HCT116 (cell line): ENCODE measurements at regions not wholly inside any gene's neighbourhood (a gene's known extent, or its start where the extent isn't known, plus 50 kb on each side); places are given as distances from the start of the nearest gene placed in this dataset.

Experiments
- ATAC-seq: fragments of 200-7000 bp; cut with Tn5 transposase; 2 replicates; pipeline ENCODE4 v1.9.1; 2020; ENCODE audit warnings: mild to moderate bottlenecking, moderate library complexity
- BruUV-seq: library from RNA; stranded (reverse); fragments of 400-500 nt; replicated peaks from 2 replicates; lab custom pipeline; 2021; lab: Mats Ljungman, UMichigan
- CTCF ChIA-PET: fragments of 300-600 bp; sonication (Branson Sonifier 250); formaldehyde crosslinking; loops from one replicate; lab custom pipeline; 2021; ENCODE audit warnings: antibody characterized with exemption; lab: Charles Lee
- POLR2A ChIA-PET: fragments of 300-600, 350-600 bp; sonication (Branson Sonifier 250); formaldehyde crosslinking; loops from one replicate; lab custom pipeline; 2021; ENCODE audit warnings: antibody characterized with exemption; lab: Charles Lee
- RAD21 ChIA-PET, 2 experiments: fragments of 300-600 bp; sonication (Branson Sonifier 250); formaldehyde crosslinking; loops; one replicate each; lab custom pipeline; 2023; ENCODE audit warnings: low total read pairs in 2 of 2; ENCODE audit not compliant: uncharacterized antibody in 2 of 2, unreplicated experiment in 2 of 2, low non-redundant PET in 1 of 2; lab: Charles Lee
- DNase-seq: peaks from one replicate; pipeline ENCODE4 v3.0.0-alpha.2; 2010; ENCODE audit warnings: low read depth, low spot score
- H2AFZ ChIP-seq: fragments of 200-600 bp; shearing (Covaris generic), sonication (generic); 2 replicates; pipeline ENCODE4 v1.6.1; 2017; ENCODE audit warnings: low read depth, mixed run types, mixed read lengths, antibody characterized with exemption, low read length; ENCODE audit not compliant: poor library complexity, severe bottlenecking
- H3K27ac ChIP-seq: 2 replicates; pipeline ENCODE4 v1.5.1; 2012; ENCODE audit warnings: low read depth, low read length
- H3K27me3 ChIP-seq: fragments of 200-600 bp; sonication (generic); 2 replicates; pipeline ENCODE4 v1.6.1; 2016; ENCODE audit warnings: mixed run types, low read length, mixed read lengths; ENCODE audit not compliant: insufficient read depth
- H3K36me3 ChIP-seq, 2 experiments: fragments of 200-500 bp in 1 of 2; fragments of 200-600 bp in 1 of 2; sonication (Bioruptor generic) in 1 of 2; sonication (generic) in 1 of 2; 2 replicates each; pipeline versions ENCODE4 v1.5.1 to v1.6.1; 2014 to 2016; ENCODE audit warnings: low read length in 2 of 2, inconsistent platforms in 1 of 2, mixed read lengths in 1 of 2, mixed run types in 1 of 2; ENCODE audit not compliant: insufficient read depth in 2 of 2, control insufficient read depth in 1 of 2
- H3K4me1 ChIP-seq, 2 experiments: fragments of 200-600 bp in 1 of 2; sonication (generic) in 1 of 2; 2 replicates each; pipeline versions ENCODE4 v1.5.1 to v1.6.1; 2012 to 2017; ENCODE audit warnings: low read length in 2 of 2, inconsistent platforms in 1 of 2, mild to moderate bottlenecking in 1 of 2, mixed read lengths in 1 of 2, mixed run types in 1 of 2, moderate library complexity in 1 of 2; ENCODE audit not compliant: insufficient read depth in 2 of 2, control insufficient read depth in 1 of 2
- H3K4me2 ChIP-seq: fragments of 200-600 bp; sonication (generic); 2 replicates; pipeline ENCODE4 v1.6.1; 2017; ENCODE audit warnings: mixed run types, low read length, mixed read lengths
- H3K4me3 ChIP-seq, 2 experiments: fragments of 200-600 bp in 1 of 2; sonication (generic) in 1 of 2; replicated peaks in 1 of 2; 2 replicates each; pipeline ENCODE4 v1.5.1; 2011 to 2016; ENCODE audit warnings: low read length in 2 of 2, control low read depth in 1 of 2, low read depth in 1 of 2, mild to moderate bottlenecking in 1 of 2, mixed read lengths in 1 of 2, mixed run types in 1 of 2
- H3K79me2 ChIP-seq: fragments of 200-600 bp; sonication (generic); 2 replicates; pipeline ENCODE4 v1.6.1; 2017; ENCODE audit warnings: mild to moderate bottlenecking, mixed run types, low read length, moderate library complexity, mixed read lengths; ENCODE audit not compliant: insufficient read depth
- H3K9ac ChIP-seq: fragments of 200-600 bp; sonication (generic); 2 replicates; pipeline ENCODE4 v1.6.1; 2016; ENCODE audit warnings: low read length, mixed read lengths
- H3K9me2 ChIP-seq: fragments of 200-600 bp; sonication (generic), shearing (Covaris generic); 2 replicates; pipeline ENCODE4 v1.6.1; 2017; ENCODE audit warnings: mixed run types, mild to moderate bottlenecking, moderate library complexity; ENCODE audit not compliant: insufficient read depth
- H3K9me3 ChIP-seq, 2 experiments: fragments of 200-500 bp in 1 of 2; fragments of 200-600 bp in 1 of 2; sonication (Bioruptor generic) in 1 of 2; sonication (generic) in 1 of 2; 2 replicates each; pipeline ENCODE4 v1.6.1; 2014 to 2017; ENCODE audit warnings: low read length in 2 of 2, mixed read lengths in 2 of 2, inconsistent platforms in 1 of 2, low read depth in 1 of 2, mild to moderate bottlenecking in 1 of 2, mixed run types in 1 of 2, moderate library complexity in 1 of 2; ENCODE audit not compliant: control insufficient read depth in 1 of 2, insufficient read depth in 1 of 2
- H4K20me1 ChIP-seq: fragments of 200-600 bp; sonication (generic), shearing (Covaris generic); 2 replicates; pipeline ENCODE4 v1.6.1; 2017; ENCODE audit warnings: mixed run types, mild to moderate bottlenecking, moderate library complexity; ENCODE audit not compliant: insufficient read depth
- CEBPB ChIP-seq: IDR thresholded peaks from 2 replicates; pipeline ENCODE4 v1.6.1; 2012; ENCODE audit warnings: low read depth
- EGR1 ChIP-seq: IDR thresholded peaks from 2 replicates; pipeline ENCODE4 v1.6.1; 2012; ENCODE audit warnings: low read depth
- ELF1 ChIP-seq: IDR thresholded peaks from 2 replicates; pipeline ENCODE4 v1.6.1; 2012; ENCODE audit warnings: low read depth, borderline replicate concordance
- EZH2 ChIP-seq: fragments of 200-600 bp; sonication (generic); IDR thresholded peaks from 2 replicates; pipeline ENCODE4 v1.6.1; 2017; ENCODE audit warnings: antibody characterized with exemption, mixed run types
- EZH2phosphoT487 ChIP-seq: fragments of 200-600 bp; IDR thresholded peaks from 2 replicates; pipeline ENCODE4 v1.6.1; 2018; ENCODE audit warnings: antibody characterized with exemption, borderline replicate concordance
- JUND ChIP-seq: IDR thresholded peaks from 2 replicates; pipeline ENCODE4 v1.6.1; 2012
- RAD21 ChIP-seq: IDR thresholded peaks from 2 replicates; pipeline ENCODE4 v1.6.1; 2012; ENCODE audit warnings: low read depth, mild to moderate bottlenecking
- SIN3A ChIP-seq: IDR thresholded peaks from 2 replicates; pipeline ENCODE4 v1.6.1; 2012; ENCODE audit warnings: low read depth
- TCF7L2 ChIP-seq: IDR thresholded peaks from 2 replicates; pipeline ENCODE4 v1.7.0; 2011; ENCODE audit warnings: borderline replicate concordance, inconsistent platforms; ENCODE audit not compliant: insufficient read depth, insufficient read length; ENCODE audit errors: extremely low read depth
- ZFX ChIP-seq: fragments of 450-650 bp; IDR thresholded peaks from 2 replicates; pipeline ENCODE4 v1.6.1; 2017
- ZNF274 ChIP-seq: fragments of 200-500 bp; sonication (Bioruptor generic); IDR thresholded peaks from 2 replicates; pipeline ENCODE4 v1.6.1; 2014; ENCODE audit warnings: mild to moderate bottlenecking, low read depth, low read length, inconsistent platforms
- intact Hi-C: fragments of 100-400 bp; cut with micrococcal nuclease; formaldehyde crosslinking; loops from 2 replicates; pipeline ENCODE4 v1.10.0; 2022
- TF ChIP-seq, protein P1 (sequence below): IDR thresholded peaks from 2 replicates; pipeline ENCODE4 v1.6.1; 2012; ENCODE audit warnings: low read depth
- TF ChIP-seq, protein P2 (sequence below): IDR thresholded peaks from 2 replicates; pipeline ENCODE4 v1.6.1; 2011; ENCODE audit warnings: mild to moderate bottlenecking, low read length, moderate library complexity; ENCODE audit not compliant: insufficient replicate concordance; ENCODE audit errors: extremely low read depth

DNA sequence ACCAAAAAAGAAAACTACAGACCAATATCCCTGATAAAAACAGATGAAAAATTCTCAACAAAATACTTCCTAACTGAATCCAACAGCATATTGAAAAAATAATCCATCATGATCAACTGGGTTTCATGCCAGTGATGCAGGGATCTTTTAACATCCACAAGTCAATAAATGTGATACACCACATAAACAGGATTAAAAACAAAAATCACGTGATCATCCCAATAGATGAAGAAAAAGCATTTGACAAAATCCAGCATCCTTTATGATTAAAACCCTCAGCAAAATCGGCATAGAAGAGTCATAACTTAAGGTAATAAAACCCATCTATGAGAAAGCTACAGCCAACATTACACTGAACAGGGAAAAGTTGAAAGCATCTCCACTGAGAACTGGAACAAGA lies 107.5 kb downstream of the DCLK3 start:
- DNase-seq = no peak
- H3K4me3 ChIP-seq = no peak overlapping the region
- H3K27me3 ChIP-seq = peaks cover 4% of the 10 kb centered on the region; the same call in 1 of the 2 replicates
- no peaks in the 10 kb centered on the region for H3K9me2 ChIP-seq
- H3K36me3 ChIP-seq = no peaks in the 10 kb centered on the region
- CTCF ChIA-PET = no interaction called here
- TF ChIP-seq TCF7L2 (no peak), EZH2phosphoT487 (no peak), SIN3A (no peak), EZH2 (no peak), EGR1 (no peak), ZNF274 (no peak), ZFX (no peak), RAD21 (no peak), ELF1 (no peak), CEBPB (no peak), JUND (no peak)
- TF ChIP-seq, protein P1, sequence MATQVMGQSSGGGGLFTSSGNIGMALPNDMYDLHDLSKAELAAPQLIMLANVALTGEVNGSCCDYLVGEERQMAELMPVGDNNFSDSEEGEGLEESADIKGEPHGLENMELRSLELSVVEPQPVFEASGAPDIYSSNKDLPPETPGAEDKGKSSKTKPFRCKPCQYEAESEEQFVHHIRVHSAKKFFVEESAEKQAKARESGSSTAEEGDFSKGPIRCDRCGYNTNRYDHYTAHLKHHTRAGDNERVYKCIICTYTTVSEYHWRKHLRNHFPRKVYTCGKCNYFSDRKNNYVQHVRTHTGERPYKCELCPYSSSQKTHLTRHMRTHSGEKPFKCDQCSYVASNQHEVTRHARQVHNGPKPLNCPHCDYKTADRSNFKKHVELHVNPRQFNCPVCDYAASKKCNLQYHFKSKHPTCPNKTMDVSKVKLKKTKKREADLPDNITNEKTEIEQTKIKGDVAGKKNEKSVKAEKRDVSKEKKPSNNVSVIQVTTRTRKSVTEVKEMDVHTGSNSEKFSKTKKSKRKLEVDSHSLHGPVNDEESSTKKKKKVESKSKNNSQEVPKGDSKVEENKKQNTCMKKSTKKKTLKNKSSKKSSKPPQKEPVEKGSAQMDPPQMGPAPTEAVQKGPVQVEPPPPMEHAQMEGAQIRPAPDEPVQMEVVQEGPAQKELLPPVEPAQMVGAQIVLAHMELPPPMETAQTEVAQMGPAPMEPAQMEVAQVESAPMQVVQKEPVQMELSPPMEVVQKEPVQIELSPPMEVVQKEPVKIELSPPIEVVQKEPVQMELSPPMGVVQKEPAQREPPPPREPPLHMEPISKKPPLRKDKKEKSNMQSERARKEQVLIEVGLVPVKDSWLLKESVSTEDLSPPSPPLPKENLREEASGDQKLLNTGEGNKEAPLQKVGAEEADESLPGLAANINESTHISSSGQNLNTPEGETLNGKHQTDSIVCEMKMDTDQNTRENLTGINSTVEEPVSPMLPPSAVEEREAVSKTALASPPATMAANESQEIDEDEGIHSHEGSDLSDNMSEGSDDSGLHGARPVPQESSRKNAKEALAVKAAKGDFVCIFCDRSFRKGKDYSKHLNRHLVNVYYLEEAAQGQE = no peak
- TF ChIP-seq, protein P2, sequence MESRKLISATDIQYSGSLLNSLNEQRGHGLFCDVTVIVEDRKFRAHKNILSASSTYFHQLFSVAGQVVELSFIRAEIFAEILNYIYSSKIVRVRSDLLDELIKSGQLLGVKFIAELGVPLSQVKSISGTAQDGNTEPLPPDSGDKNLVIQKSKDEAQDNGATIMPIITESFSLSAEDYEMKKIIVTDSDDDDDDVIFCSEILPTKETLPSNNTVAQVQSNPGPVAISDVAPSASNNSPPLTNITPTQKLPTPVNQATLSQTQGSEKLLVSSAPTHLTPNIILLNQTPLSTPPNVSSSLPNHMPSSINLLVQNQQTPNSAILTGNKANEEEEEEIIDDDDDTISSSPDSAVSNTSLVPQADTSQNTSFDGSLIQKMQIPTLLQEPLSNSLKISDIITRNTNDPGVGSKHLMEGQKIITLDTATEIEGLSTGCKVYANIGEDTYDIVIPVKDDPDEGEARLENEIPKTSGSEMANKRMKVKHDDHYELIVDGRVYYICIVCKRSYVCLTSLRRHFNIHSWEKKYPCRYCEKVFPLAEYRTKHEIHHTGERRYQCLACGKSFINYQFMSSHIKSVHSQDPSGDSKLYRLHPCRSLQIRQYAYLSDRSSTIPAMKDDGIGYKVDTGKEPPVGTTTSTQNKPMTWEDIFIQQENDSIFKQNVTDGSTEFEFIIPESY = no peak
- H3K27ac ChIP-seq = no peak overlapping the region
- POLR2A ChIA-PET = no interaction called here
- no peaks in the 10 kb centered on the region for H3K79me2 ChIP-seq
- RAD21 ChIA-PET = no interaction called here
- no peak overlapping the region for H2AFZ ChIP-seq
- BruUV-seq = no TSS peak
- no peaks in the 10 kb centered on the region for H4K20me1 ChIP-seq
- H3K9me3 ChIP-seq = no peaks in the 10 kb centered on the region
- no peak overlapping the region for H3K4me2 ChIP-seq
- intact Hi-C loops = no loop called here
- no peak for ATAC-seq
- H3K9ac ChIP-seq = no peak overlapping the region
- H3K4me1 ChIP-seq = peaks cover 0 to 9% of the 10 kb centered on the region in 2 experiments; a peak in 1 of 4 replicates
